Activated CD8-positive, alpha-beta memory T cell treated with anti-CD3 and anti-CD28 coated beads for 48 hours (primary cell): ENCODE measurements at regions not wholly inside any gene's neighbourhood (a gene's known extent, or its start where the extent isn't known, plus 50 kb on each side); places are given as distances from the start of the nearest gene placed in this dataset.
"Not testable (repeated sequence)": the region's sequence is repeated elsewhere in the genome, so short reads cannot be mapped to it uniquely, and the experiment has no call there.

ENCODE experiments used
- DNase-seq, 3 experiments: peaks; one replicate each; pipeline ENCODE4 v3.0.0-alpha.2; 2020; ENCODE audit warnings: low read depth in 2 of 3, low spot score in 2 of 3

GRCh38 chr11:57871231-57871630 is 109.6 kb downstream of the CTNND1 start:
- DNase-seq, result no peak

- DNase-seq, result no peak
These were observed 111.8 kb downstream of the CTNND1 start for GRCh38 chr11:57873196-57873911.

- no peak for DNase-seq
These were observed 113.4 kb downstream of the CTNND1 start for GRCh38 chr11:57874981-57875380.

GRCh38 chr11:57881647-57882046 is 120.0 kb downstream of the CTNND1 start:
- no peak for DNase-seq

GRCh38 chr11:57883630-57884029 is 122.0 kb downstream of the CTNND1 start:
- no peak for DNase-seq

GRCh38 chr11:57885298-57886050 is 123.9 kb downstream of the CTNND1 start:
- no peak for DNase-seq

GRCh38 chr11:57888386-57888785 is 126.8 kb downstream of the CTNND1 start:
- no peak for DNase-seq

GRCh38 chr11:57890521-57890920 is 128.9 kb downstream of the CTNND1 start:
- no peak for DNase-seq

- not testable (repeated sequence) for DNase-seq
These were observed 130.5 kb upstream of the OR9Q1 start for GRCh38 chr11:57893200-57893599.

GRCh38 chr11:57896361-57897145 is 127.1 kb upstream of the OR9Q1 start:
- DNase-seq, result no peak

GRCh38 chr11:57899378-57899777 is 124.3 kb upstream of the OR9Q1 start:
- DNase-seq, result no peak

- no peak for DNase-seq
These were observed 123.4 kb upstream of the OR9Q1 start for GRCh38 chr11:57900320-57900719.

- DNase-seq, result no peak
These were observed 122.4 kb upstream of the OR9Q1 start for GRCh38 chr11:57901278-57901677.

GRCh38 chr11:57901756-57902155 is 121.9 kb upstream of the OR9Q1 start:
- DNase-seq, result no peak

- no peak for DNase-seq
These were observed 120.7 kb upstream of the OR9Q1 start for GRCh38 chr11:57903011-57903410.

GRCh38 chr11:57903441-57904123 is 120.1 kb upstream of the OR9Q1 start:
- peak in 1 of 3 experiments; percentile 11 for DNase-seq

GRCh38 chr11:57904376-57904775 is 119.3 kb upstream of the OR9Q1 start:
- no peak for DNase-seq

- DNase-seq, result no peak
These were observed 118.2 kb upstream of the OR9Q1 start for GRCh38 chr11:57905439-57905838.

GRCh38 chr11:57908399-57908798 is 115.3 kb upstream of the OR9Q1 start:
- DNase-seq, result not testable (repeated sequence)

- not testable (repeated sequence) for DNase-seq
These were observed 112.2 kb upstream of the OR9Q1 start for GRCh38 chr11:57911522-57911921.
